Osteoblast (primary cell): ENCODE measurements at regions not wholly inside any gene's neighbourhood (a gene's known extent, or its start where the extent isn't known, plus 50 kb on each side); places are given as distances from the start of the nearest gene placed in this dataset.

Source experiments
- DNase-seq: peaks from one replicate; pipeline ENCODE4 v3.0.0; 2011; ENCODE audit warnings: low spot score, mixed read lengths; ENCODE audit not compliant: insufficient read length; ENCODE audit errors: missing footprints
- H2AFZ ChIP-seq: 2 replicates; pipeline ENCODE4 v1.6.0; 2011; ENCODE audit warnings: mild to moderate bottlenecking, low read length
- H3K27ac ChIP-seq: 2 replicates; pipeline ENCODE4 v1.5.1; 2011; ENCODE audit warnings: mild to moderate bottlenecking, low read depth, low read length, moderate library complexity
- H3K27me3 ChIP-seq: 2 replicates; pipeline ENCODE4 v1.6.0; 2012; ENCODE audit warnings: mild to moderate bottlenecking, control low read depth, inconsistent platforms, low read length, moderate library complexity; ENCODE audit not compliant: insufficient read depth
- H3K36me3 ChIP-seq: 2 replicates; pipeline ENCODE4 v1.5.1; 2011; ENCODE audit warnings: mild to moderate bottlenecking, low read length, control low read depth, moderate library complexity; ENCODE audit not compliant: insufficient read depth
- H3K4me1 ChIP-seq: 2 replicates; pipeline ENCODE4 v1.5.1; 2011; ENCODE audit warnings: mild to moderate bottlenecking, low read length, control low read depth, moderate library complexity; ENCODE audit not compliant: insufficient read depth
- H3K4me2 ChIP-seq: 2 replicates; pipeline ENCODE4 v1.6.0; 2011; ENCODE audit warnings: mild to moderate bottlenecking, low read length; ENCODE audit not compliant: insufficient read depth
- H3K4me3 ChIP-seq: fragments of 200-600 bp; sonication (generic); 3 replicates; pipeline ENCODE4 v1.5.1; 2012; ENCODE audit warnings: mild to moderate bottlenecking, low read length, inconsistent platforms; ENCODE audit not compliant: insufficient read depth
- H3K79me2 ChIP-seq: 2 replicates; pipeline ENCODE4 v1.6.0; 2012; ENCODE audit warnings: mild to moderate bottlenecking, low read length, control low read depth, inconsistent platforms; ENCODE audit not compliant: insufficient read depth
- H3K9me3 ChIP-seq: 2 replicates; pipeline ENCODE4 v1.5.1; 2011; ENCODE audit warnings: low read depth, low read length, control low read depth
- H4K20me1 ChIP-seq: 2 replicates; pipeline ENCODE4 v1.6.0; 2012; ENCODE audit warnings: mild to moderate bottlenecking, low read length, control low read depth; ENCODE audit not compliant: insufficient read depth
- TF ChIP-seq, protein P1 (sequence below): IDR thresholded peaks from 2 replicates; pipeline ENCODE4 v1.5.1; 2011; ENCODE audit warnings: mild to moderate bottlenecking, low read depth, low read length, moderate library complexity; ENCODE audit errors: extremely low read depth

DNA sequence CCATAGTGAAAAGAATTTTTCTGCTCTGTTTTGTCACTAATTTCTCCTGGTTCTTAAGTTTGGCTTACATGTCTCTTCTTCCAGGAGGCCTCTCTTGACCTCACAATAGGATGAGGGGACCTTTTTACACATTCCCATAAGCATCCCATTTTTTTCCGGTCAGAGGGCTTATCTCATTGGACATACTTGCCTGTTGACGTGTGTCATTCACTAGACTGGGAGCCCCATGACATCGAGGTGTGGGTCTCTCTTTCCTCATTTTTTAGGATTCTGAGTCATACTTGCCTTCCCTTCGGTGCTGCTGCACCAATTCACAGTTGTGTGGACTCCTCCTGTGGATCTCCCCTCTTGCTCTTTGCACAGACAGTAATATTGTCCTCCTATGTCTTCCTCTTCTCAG lies 601.8 kb downstream of the GATA3 start:
- no peak for DNase-seq
- Histone ChIP-seq H3K4me3 (no peak overlapping the region), H2AFZ (no peak overlapping the region), H3K4me1 (no peaks in the 10 kb centered on the region), H3K27me3 (no peaks in the 10 kb centered on the region), H4K20me1 (no peaks in the 10 kb centered on the region), H3K9me3 (no peaks in the 10 kb centered on the region), H3K4me2 (no peak overlapping the region), H3K27ac (no peak overlapping the region), H3K79me2 (no peaks in the 10 kb centered on the region), H3K36me3 (no peaks in the 10 kb centered on the region)
- TF ChIP-seq, protein P1, sequence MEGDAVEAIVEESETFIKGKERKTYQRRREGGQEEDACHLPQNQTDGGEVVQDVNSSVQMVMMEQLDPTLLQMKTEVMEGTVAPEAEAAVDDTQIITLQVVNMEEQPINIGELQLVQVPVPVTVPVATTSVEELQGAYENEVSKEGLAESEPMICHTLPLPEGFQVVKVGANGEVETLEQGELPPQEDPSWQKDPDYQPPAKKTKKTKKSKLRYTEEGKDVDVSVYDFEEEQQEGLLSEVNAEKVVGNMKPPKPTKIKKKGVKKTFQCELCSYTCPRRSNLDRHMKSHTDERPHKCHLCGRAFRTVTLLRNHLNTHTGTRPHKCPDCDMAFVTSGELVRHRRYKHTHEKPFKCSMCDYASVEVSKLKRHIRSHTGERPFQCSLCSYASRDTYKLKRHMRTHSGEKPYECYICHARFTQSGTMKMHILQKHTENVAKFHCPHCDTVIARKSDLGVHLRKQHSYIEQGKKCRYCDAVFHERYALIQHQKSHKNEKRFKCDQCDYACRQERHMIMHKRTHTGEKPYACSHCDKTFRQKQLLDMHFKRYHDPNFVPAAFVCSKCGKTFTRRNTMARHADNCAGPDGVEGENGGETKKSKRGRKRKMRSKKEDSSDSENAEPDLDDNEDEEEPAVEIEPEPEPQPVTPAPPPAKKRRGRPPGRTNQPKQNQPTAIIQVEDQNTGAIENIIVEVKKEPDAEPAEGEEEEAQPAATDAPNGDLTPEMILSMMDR = no peak

DNA sequence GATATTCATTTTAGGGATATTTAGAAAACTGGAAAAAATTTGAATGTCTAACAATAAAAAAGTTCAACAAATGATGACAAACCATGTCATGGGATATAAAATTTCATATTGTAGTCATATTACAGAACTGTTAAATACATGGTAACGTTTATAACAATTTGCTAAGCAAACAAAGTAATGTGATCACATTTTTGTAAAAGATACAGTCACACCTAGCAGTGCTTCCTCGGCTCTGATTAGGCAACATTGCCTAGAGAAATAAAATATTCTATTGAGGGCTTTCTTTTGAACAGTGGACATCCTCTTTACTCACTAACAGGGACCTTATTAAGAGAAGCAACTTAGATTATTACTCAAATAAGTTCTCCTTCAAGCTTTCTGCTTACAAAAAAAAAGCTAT lies 605.5 kb downstream of the GATA3 start:
- H3K4me3 ChIP-seq = no peak overlapping the region
- H3K27me3 ChIP-seq = no peaks in the 10 kb centered on the region
- H3K36me3 ChIP-seq = no peaks in the 10 kb centered on the region
- H3K4me1 ChIP-seq = no peaks in the 10 kb centered on the region
- H4K20me1 ChIP-seq = no peaks in the 10 kb centered on the region
- H3K9me3 ChIP-seq = peaks cover 2% of the 10 kb centered on the region
- H3K4me2 ChIP-seq = no peak overlapping the region
- H3K79me2 ChIP-seq = no peaks in the 10 kb centered on the region
- no peak overlapping the region for H3K27ac ChIP-seq
- TF ChIP-seq, protein P1 = no peak
- H2AFZ ChIP-seq = no peak overlapping the region
- no peak for DNase-seq

DNA sequence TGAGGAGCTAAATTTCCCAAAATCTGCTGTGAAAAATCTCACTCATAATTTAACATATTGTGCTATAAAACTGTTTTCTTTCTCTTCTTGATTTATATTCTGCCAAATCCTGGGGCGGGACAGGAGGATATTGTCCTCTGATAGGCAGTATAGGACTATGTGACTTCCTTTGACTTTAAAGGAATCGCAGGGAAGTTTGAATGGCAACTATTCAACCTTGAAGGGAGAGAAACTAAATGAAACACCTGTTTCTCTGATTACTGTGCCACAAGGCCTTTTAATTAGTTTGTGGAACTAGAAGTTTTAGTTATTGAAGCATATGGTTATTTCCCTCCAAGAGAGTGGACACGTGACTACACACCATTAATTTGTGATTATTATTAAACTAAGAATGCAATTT lies 607.4 kb downstream of the GATA3 start:
- no peaks in the 10 kb centered on the region for H3K27me3 ChIP-seq
- no peak overlapping the region for H3K27ac ChIP-seq
- H2AFZ ChIP-seq = no peak overlapping the region
- no peak for DNase-seq
- peaks cover 2% of the 10 kb centered on the region for H3K9me3 ChIP-seq
- no peaks in the 10 kb centered on the region for H4K20me1 ChIP-seq
- no peaks in the 10 kb centered on the region for H3K79me2 ChIP-seq
- H3K36me3 ChIP-seq = no peaks in the 10 kb centered on the region
- TF ChIP-seq, protein P1 = no peak
- H3K4me3 ChIP-seq = no peak overlapping the region
- H3K4me2 ChIP-seq = no peak overlapping the region
- no peaks in the 10 kb centered on the region for H3K4me1 ChIP-seq

DNA sequence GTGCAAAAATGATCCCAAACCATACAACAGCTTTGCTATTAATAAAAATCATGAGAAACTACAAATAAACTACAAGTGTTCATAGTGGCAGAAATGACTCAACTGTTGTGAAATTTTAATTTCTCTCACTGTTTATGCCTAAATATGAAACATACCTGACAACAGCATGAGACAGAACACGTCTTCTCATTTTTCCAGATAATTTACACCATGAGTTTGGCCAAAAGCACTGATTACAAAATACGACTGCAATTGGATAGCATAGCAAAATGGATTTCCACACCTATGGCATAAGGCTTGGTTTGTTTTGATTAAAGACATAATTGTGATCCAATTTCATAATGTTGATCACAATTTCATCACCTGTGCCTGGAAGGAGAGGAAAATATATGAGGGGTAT lies 608.6 kb downstream of the GATA3 start:
- no peaks in the 10 kb centered on the region for H3K36me3 ChIP-seq
- TF ChIP-seq, protein P1 = no peak
- no peak overlapping the region for H3K27ac ChIP-seq
- H2AFZ ChIP-seq = no peak overlapping the region
- no peaks in the 10 kb centered on the region for H3K27me3 ChIP-seq
- no peak overlapping the region for H3K4me2 ChIP-seq
- H3K79me2 ChIP-seq = no peaks in the 10 kb centered on the region
- no peaks in the 10 kb centered on the region for H3K4me1 ChIP-seq
- peaks cover 2% of the 10 kb centered on the region for H3K9me3 ChIP-seq
- DNase-seq = no peak
- no peaks in the 10 kb centered on the region for H4K20me1 ChIP-seq
- H3K4me3 ChIP-seq = no peak overlapping the region
